ENCODE measurements at regions not wholly inside any gene's neighbourhood (a gene's known extent, or its start where the extent isn't known, plus 50 kb on each side); places are given as distances from the start of the nearest gene placed in this dataset.

DNA sequence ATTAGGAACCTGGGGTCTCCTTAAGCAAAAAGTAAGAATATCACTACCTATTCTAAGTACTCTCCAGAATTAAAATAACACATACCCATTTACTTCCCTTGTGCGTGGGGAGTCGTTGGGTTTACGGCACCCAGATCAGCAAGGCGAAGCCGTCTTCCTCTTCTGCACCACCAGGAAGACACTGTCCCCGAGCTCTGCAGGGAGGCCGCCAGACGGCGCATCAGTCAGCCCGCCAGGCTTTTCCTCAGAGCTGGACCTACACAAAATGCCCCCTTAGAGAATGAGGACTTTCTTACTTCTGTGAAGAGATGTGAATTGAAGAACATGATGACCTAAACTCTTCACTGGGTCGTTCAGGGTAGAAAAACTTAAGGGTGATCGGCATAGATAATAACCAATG, 526.5 kb downstream of the GALR1 start:
- ChIA-PET CTCF (no interaction called here), POLR2A (no interaction called here)
- H3K27ac Mint-ChIP-seq: no peak overlapping the region
- H3K4me1 Mint-ChIP-seq (ENCODE audit: low read depth): no peaks in the 10 kb centered on the region
- no peaks in the 10 kb centered on the region for H3K27me3 Mint-ChIP-seq
- no peaks in the 10 kb centered on the region for H3K36me3 Mint-ChIP-seq
- H3K9me3 Mint-ChIP-seq: no peaks in the 10 kb centered on the region
- DNase-seq: no peak
- intact Hi-C loops (cut with micrococcal nuclease): no loop called here
- H3K4me3 Mint-ChIP-seq: no peak overlapping the region

DNA sequence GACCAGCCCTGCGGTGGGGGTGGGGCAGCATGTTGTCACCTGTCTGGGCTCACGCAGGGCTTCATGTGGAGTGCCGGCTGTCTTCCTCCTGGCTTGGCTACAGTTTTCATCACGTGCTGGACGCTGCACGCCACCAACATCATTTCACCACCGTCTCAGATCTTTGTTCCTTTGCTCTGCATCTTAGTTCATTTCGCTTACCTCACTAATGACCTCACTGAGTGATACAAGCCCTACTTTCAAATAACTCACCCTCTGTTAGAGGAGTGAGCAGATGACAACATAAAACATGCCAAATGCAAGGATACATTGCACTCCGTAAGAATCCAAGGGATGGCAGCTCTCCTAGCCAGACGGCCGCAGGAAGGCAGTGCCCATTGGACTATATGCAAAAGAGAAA, 527.5 kb downstream of the GALR1 start:
- no peak overlapping the region for H3K27ac Mint-ChIP-seq
- DNase-seq: no peak
- no peak overlapping the region for H3K4me3 Mint-ChIP-seq
- no peaks in the 10 kb centered on the region for H3K4me1 Mint-ChIP-seq (ENCODE audit: low read depth)
- ChIA-PET CTCF (no interaction called here), POLR2A (no interaction called here)
- H3K9me3 Mint-ChIP-seq: no peaks in the 10 kb centered on the region
- intact Hi-C loops (cut with micrococcal nuclease): no loop called here
- H3K27me3 Mint-ChIP-seq: no peaks in the 10 kb centered on the region
- no peaks in the 10 kb centered on the region for H3K36me3 Mint-ChIP-seq

DNA sequence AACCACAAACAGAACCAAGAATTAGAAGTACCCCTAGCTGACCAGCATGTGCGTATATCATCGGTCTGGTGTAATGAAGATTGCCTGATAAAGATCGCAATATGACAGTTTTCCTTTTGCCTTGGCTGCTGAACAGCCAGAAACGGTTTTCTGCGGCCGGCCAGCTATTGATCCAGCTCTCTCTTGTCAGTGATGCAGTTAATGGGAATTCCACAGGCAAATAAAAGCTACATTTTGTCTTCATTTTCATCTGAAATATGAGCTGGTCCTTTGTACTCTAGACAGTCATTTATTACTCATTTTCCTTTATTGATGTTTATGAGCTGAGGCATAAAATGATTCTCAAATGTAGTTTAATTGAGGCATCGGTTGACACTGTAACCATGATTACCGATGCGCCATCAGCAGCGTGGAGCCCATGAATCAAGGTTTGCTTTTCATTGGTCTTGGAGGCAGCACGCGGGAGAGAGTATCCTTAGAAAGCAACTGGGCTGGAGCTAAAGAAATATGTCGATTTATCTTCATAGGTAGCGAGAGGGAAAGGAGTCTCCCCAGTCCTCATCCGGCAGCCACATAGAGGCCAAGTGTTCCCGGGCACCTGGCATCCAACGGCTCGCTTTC, 535.2 kb downstream of the GALR1 start:
- H3K4me1 Mint-ChIP-seq (ENCODE audit: low read depth): no peaks in the 10 kb centered on the region
- no peaks in the 10 kb centered on the region for H3K27me3 Mint-ChIP-seq
- CTCF ChIA-PET: no interaction called here
- no peak overlapping the region for H3K27ac Mint-ChIP-seq
- H3K4me3 Mint-ChIP-seq: no peak overlapping the region
- no peaks in the 10 kb centered on the region for H3K9me3 Mint-ChIP-seq
- DNase-seq: no peak
- intact Hi-C loops (cut with micrococcal nuclease): no loop called here
- POLR2A ChIA-PET: no interaction called here
- no peaks in the 10 kb centered on the region for H3K36me3 Mint-ChIP-seq

DNA sequence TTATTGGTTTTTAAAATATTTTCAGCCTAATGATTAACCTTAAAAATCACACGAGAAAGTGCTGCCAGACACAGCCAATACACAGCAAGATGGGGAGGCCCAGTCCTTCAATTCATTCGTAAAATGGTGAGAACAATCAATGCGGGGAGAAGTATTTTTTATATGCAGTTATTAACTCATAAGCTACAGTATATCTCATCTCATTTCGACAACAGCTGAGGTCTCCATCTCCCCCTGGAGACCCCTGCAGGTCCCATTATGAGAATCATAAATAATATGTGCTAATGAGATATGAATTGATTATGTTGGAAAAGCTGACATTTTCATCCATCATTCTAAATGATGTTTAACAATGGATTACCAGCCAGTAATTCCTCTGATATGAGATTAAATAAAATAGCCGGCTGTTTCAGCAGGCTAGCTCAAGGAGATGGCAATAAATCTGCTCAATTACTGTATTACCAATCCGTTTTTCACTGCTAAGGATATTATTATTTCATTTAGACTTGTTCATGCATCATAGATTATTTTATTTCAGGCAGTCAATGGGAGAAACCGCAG, 535.8 kb downstream of the GALR1 start:
- ChIA-PET POLR2A (no interaction called here), CTCF (no interaction called here)
- no peak overlapping the region for H3K4me3 Mint-ChIP-seq
- H3K9me3 Mint-ChIP-seq: no peaks in the 10 kb centered on the region
- H3K36me3 Mint-ChIP-seq: no peaks in the 10 kb centered on the region
- DNase-seq: no peak
- intact Hi-C loops (cut with micrococcal nuclease): no loop called here
- H3K27me3 Mint-ChIP-seq: no peaks in the 10 kb centered on the region
- no peaks in the 10 kb centered on the region for H3K4me1 Mint-ChIP-seq (ENCODE audit: low read depth)
- no peak overlapping the region for H3K27ac Mint-ChIP-seq

DNA sequence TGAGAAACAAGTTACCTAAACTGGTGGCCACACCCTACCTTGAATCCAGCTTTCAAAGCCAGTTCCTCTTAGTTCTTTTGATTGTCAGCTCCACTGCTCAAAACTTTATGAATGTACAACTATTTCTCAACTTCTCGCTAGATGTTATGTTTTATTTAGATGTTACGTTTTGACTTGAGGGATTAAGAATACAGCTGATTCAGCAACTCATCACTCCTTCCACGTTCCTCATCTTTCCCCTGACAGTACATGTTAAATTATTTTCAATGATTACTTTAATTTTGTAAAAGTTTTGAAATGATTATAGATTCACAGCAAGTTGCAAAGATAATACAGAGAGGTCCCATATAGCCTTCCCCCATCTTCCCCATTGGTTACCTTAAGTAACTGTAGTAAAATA, 553.4 kb downstream of the GALR1 start:
- Mint-ChIP-seq H3K4me1 (ENCODE audit: low read depth) (no peaks in the 10 kb centered on the region), H3K36me3 (no peaks in the 10 kb centered on the region), H3K27me3 (no peaks in the 10 kb centered on the region), H3K4me3 (no peak overlapping the region), H3K9me3 (peaks cover 6% of the 10 kb centered on the region), H3K27ac (no peak overlapping the region)
- POLR2A ChIA-PET: no interaction called here
- CTCF ChIA-PET: no interaction called here
- no peak for DNase-seq
- intact Hi-C loops (cut with micrococcal nuclease): no loop called here

DNA sequence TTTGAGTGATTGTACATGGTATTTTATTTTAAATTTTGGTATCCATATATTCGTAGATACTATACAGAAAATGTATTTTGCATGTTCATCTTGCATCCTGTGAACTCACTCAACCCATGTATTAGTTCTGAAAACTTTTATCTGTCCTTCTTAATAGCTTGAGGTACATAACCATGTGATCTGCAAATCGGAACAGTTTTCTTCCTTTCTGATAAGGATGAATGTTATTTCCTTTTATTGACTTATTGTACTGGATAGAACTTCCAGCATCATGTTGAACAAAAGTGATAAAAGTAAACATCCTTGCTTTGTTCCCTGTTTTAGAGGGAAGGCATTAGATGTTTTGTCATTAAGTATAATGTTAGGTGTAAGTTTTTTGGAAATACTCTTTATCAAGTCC, 554.7 kb downstream of the GALR1 start:
- Mint-ChIP-seq H3K4me1 (ENCODE audit: low read depth) (no peaks in the 10 kb centered on the region), H3K27ac (no peak overlapping the region), H3K27me3 (no peaks in the 10 kb centered on the region), H3K4me3 (no peak overlapping the region), H3K36me3 (no peaks in the 10 kb centered on the region), H3K9me3 (no peaks in the 10 kb centered on the region)
- DNase-seq: no peak
- intact Hi-C loops (cut with micrococcal nuclease): no loop called here
- ChIA-PET CTCF (no interaction called here), POLR2A (no interaction called here)

DNA sequence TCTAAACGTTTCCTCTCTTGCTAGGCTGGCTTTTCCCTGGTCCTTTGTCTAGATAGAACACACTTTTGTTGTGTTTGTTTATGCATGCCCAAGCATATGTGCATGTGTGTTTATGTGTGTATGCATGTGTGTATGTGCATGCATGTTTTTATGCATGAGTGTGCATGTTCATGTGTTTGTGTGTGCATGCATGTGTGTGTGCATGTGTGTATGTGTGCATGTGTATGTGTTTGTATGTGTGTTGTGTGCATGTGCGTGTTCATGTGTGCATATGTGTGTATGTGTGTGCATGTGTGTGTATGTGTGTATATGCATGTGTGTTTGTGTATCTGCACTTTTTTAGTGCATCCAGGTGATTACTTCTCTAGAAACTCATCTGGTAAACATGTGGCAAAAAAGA, 558.0 kb downstream of the GALR1 start:
- H3K9me3 Mint-ChIP-seq: no peaks in the 10 kb centered on the region

DNA sequence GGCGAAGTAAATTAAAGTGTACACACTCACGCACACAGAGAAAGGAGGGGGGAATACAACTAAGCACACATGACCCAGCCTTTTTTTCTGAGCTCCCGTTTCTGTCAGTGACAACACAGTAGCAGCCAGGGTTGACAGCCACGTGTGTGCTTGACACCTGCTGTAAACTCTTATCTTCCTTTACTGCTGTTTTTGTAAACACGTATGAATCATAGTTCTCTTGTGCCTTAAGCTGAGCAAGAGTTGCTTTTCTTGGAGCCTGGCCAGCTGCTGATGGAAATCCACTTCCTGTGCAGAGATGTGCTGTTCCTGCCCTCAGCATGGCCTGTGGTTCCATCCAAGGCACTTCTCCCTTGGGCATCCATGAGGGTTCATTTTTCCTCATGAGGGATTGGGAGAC, 561.9 kb downstream of the GALR1 start:
- Mint-ChIP-seq H3K36me3 (no peaks in the 10 kb centered on the region), H3K9me3 (no peaks in the 10 kb centered on the region), H3K4me1 (ENCODE audit: low read depth) (no peaks in the 10 kb centered on the region), H3K27me3 (no peaks in the 10 kb centered on the region), H3K27ac (no peak overlapping the region), H3K4me3 (no peak overlapping the region)
- ChIA-PET CTCF (no interaction called here), POLR2A (no interaction called here)
- DNase-seq: no peak
- intact Hi-C loops (cut with micrococcal nuclease): no loop called here

More for the DNA sequence above, 558.0 kb downstream of the GALR1 start:
- DNase-seq: no peak
- no peaks in the 10 kb centered on the region for H3K27me3 Mint-ChIP-seq
- no peak overlapping the region for H3K4me3 Mint-ChIP-seq
- CTCF ChIA-PET: no interaction called here
- H3K27ac Mint-ChIP-seq: no peak overlapping the region
- POLR2A ChIA-PET: no interaction called here
- intact Hi-C loops (cut with micrococcal nuclease): no loop called here
- no peaks in the 10 kb centered on the region for H3K36me3 Mint-ChIP-seq
- H3K4me1 Mint-ChIP-seq (ENCODE audit: low read depth): no peaks in the 10 kb centered on the region

DNA sequence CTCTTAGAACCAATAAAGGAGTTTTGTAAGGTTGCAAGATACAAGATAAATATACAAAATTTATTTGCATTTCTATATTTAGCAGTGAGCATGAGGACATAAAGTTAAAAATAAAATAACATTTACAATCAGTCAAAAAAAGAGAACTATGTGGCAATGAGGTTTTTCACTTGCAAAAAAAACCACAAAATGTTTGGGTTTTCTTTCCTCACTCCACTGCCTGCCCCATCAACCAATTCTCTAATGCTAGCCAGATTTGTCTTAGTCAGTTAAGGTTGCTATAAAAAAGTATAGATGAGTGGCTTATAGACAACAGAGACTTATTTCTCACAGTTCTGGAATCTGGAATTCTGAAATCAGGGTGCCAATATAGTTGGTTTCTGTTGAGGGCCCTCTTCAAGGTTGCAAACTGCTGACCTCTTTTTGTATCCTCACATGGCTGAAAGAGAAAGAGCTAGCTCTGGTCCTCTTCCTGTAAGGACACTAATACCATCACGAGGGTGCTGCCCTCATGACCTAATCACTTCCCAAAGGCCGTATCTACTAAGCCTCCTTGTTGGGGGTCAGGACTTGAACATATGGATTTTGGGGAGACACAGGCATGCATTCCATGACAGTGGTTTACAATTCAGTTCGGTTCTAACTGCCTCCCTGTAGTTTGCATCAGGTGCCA, 566.2 kb downstream of the GALR1 start:
- DNase-seq: no peak
- intact Hi-C loops (cut with micrococcal nuclease): no loop called here
- POLR2A ChIA-PET: no interaction called here
- CTCF ChIA-PET: no interaction called here
- H3K27ac Mint-ChIP-seq: no peak overlapping the region
- no peaks in the 10 kb centered on the region for H3K4me1 Mint-ChIP-seq (ENCODE audit: low read depth)
- no peak overlapping the region for H3K4me3 Mint-ChIP-seq
- no peaks in the 10 kb centered on the region for H3K9me3 Mint-ChIP-seq
- H3K27me3 Mint-ChIP-seq: no peaks in the 10 kb centered on the region
- no peaks in the 10 kb centered on the region for H3K36me3 Mint-ChIP-seq

DNA sequence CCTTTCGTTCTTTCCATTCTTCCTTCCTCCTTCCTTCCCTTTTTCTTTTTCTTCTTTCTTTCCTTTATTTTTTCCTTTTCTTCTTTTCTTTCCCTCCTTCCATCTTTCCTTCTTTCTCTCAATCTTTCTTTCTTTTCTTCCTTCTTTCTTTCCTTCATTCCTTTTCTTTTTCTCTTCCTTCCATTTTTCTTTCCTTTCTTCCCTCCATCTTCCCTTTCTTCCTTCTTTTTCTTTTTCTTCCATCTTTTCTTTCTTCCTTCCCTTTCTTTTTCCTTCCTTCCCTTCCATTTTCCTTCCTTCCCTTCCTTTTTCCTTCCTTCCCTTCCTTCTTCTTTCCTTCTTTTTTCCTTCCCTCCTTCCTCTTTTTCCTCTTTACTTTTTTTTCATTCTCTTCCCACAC, 568.7 kb downstream of the GALR1 start:
- DNase-seq: no peak
- Mint-ChIP-seq H3K36me3 (no peaks in the 10 kb centered on the region), H3K27ac (no peak overlapping the region), H3K4me3 (no peak overlapping the region), H3K4me1 (ENCODE audit: low read depth) (no peaks in the 10 kb centered on the region), H3K9me3 (no peaks in the 10 kb centered on the region), H3K27me3 (peaks cover 2% of the 10 kb centered on the region)
- ChIA-PET CTCF (no interaction called here), POLR2A (no interaction called here)
- intact Hi-C loops (cut with micrococcal nuclease): no loop called here

DNA sequence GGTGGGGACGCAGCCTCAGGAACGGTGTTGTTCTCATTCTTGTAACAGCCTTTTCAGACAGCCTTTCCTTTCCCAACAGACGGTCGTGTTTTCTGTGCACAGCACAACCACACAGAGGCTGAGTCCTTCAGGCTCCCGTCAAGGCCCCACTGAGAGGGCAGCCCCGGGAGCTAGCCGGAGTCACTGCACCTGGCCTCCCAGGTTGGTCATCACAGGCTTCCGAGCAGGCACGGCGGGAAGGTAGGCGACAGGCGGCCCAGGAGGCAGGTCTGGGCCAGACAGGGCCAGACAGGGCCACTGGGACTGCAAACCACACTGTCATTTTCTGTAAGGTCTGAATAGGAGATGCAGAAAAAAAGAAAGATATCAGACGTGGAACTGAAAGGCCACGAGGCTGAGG, 570.8 kb downstream of the GALR1 start:
- H3K27ac Mint-ChIP-seq: no peak overlapping the region
- H3K4me1 Mint-ChIP-seq (ENCODE audit: low read depth): no peaks in the 10 kb centered on the region
- no peaks in the 10 kb centered on the region for H3K9me3 Mint-ChIP-seq
- POLR2A ChIA-PET: interaction anchor here (0.7 kb wide), 1 partner anchor 821 kb away, joined by 3 read pairs; no protein-coding TSS in a partner anchor
- H3K36me3 Mint-ChIP-seq: no peaks in the 10 kb centered on the region
- intact Hi-C loops (cut with micrococcal nuclease): no loop called here
- H3K27me3 Mint-ChIP-seq: peaks cover 2% of the 10 kb centered on the region
- no peak overlapping the region for H3K4me3 Mint-ChIP-seq
- CTCF ChIA-PET: no interaction called here
- no peak for DNase-seq

DNA sequence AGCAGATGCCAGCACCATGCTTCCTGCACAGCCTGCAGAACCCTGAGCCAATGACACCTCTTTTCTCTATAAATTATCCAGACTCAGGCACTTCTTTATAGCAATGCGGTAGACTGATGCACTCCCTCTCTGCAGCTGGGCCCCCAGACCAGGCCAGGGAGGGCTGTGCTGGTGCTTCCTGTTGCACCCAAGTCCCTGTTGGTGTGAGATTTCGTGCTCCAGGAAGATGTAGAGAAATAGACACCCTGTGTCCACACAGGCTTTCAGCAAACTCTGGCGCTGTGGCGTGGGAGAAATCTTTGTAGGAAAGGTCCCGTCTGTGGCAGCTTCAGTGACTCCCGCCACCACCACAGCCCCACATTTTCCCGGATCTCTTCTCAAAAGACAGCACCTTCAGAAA, 572.2 kb downstream of the GALR1 start:
- POLR2A ChIA-PET: no interaction called here
- CTCF ChIA-PET: no interaction called here
- Mint-ChIP-seq H3K9me3 (no peaks in the 10 kb centered on the region), H3K4me1 (ENCODE audit: low read depth) (no peaks in the 10 kb centered on the region), H3K4me3 (no peak overlapping the region), H3K36me3 (no peaks in the 10 kb centered on the region), H3K27me3 (peaks cover 2% of the 10 kb centered on the region), H3K27ac (no peak overlapping the region)
- DNase-seq: no peak
- intact Hi-C loops (cut with micrococcal nuclease): no loop called here

DNA sequence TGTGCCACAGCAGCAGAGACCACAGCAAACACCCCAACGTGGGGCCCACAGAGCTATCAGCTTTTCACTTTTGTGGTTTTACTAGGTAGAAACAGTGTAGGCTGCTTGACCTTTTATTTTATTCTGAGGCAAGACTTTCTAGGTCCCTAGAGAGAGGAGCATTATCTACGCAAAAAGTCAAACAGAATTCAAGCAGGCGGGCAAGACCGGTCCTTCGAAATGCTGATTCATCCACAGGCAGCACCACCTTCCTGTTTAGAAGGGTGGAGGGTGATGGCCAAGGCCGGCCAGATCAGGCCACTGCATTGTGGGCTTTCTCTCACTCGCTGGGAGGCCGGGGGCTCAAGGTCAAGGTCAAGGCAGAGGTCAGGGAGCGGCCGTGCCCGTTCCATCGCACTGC, 573.0 kb downstream of the GALR1 start:
- intact Hi-C loops (cut with micrococcal nuclease): no loop called here
- Mint-ChIP-seq H3K4me1 (ENCODE audit: low read depth) (no peaks in the 10 kb centered on the region), H3K36me3 (no peaks in the 10 kb centered on the region), H3K27me3 (peaks cover 2% of the 10 kb centered on the region), H3K27ac (no peak overlapping the region), H3K9me3 (no peaks in the 10 kb centered on the region), H3K4me3 (no peak overlapping the region)
- ChIA-PET CTCF (no interaction called here), POLR2A (no interaction called here)
- no peak for DNase-seq
